GM12892 (cell line): ENCODE measurements at regions not wholly inside any gene's neighbourhood (a gene's known extent, or its start where the extent isn't known, plus 50 kb on each side); places are given as distances from the start of the nearest gene placed in this dataset.

Experiments
- DNase-seq: peaks from one replicate; pipeline ENCODE4 v3.0.0; 2011; ENCODE audit not compliant: insufficient read length
- FAIRE-seq: peaks from 2 replicates; lab custom pipeline; 2011; peaks lifted over from hg19 to GRCh38; lab: Jason Lieb, UNC
- POLR2A ChIP-seq: IDR thresholded peaks from 2 replicates; pipeline ENCODE4 v1.6.1; 2011; ENCODE audit warnings: low read depth, low read length, control low read depth
- POLR2AphosphoS5 ChIP-seq: IDR thresholded peaks from 2 replicates; pipeline ENCODE4 v1.6.1; 2011; ENCODE audit warnings: low read depth, low read length, control low read depth
- TAF1 ChIP-seq: IDR thresholded peaks from 2 replicates; pipeline ENCODE4 v1.6.1; 2011; ENCODE audit warnings: low read depth, mild to moderate bottlenecking, control low read depth, low read length, borderline replicate concordance

DNA sequence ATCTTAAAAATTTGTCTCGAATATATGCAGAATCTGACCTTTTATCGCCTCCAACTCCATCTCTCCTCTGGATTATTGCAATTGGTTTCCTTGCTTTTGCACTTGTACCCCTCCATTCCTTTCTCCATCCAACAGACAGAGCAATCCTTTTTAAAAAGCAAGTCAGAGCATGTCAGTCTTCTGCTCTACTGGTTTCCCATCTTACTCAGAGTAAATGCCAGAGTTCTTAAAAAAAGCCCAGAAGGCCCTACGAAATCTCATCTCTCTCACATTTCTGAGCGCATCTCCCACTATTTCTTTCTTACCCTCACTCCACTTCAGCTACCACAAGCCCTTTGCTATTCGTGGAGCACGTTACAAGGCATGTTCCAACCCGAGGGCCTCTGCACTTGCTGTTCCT is 236.9 kb upstream of the DDHD1 start:
- TF ChIP-seq POLR2AphosphoS5, result no peak
- no peak for TF ChIP-seq TAF1
- no peak for TF ChIP-seq POLR2A
- FAIRE-seq (no peak), DNase-seq (no peak)

DNA sequence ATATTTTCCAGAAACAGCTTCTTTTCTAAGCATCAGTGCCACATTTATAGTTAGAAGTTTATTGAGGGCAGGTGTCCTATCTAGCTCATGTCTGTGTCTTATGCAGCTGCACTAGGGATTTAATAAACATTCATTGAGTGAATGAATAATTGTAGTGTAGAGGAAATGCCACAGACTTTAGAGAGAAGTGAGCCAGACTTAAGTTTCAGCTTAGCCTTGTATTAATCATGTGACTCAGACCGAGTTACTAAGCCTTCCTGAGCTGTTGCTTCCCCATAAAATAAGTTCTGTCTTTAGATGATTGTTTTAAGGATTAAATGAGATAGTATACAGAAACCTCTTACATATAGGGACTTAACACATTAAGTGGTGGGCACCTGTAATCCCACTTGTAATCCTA is 236.1 kb upstream of the DDHD1 start:
- no peak for DNase-seq
- no peak for FAIRE-seq
- TF ChIP-seq POLR2A, result no peak
- no peak for TF ChIP-seq POLR2AphosphoS5
- no peak for TF ChIP-seq TAF1

DNA sequence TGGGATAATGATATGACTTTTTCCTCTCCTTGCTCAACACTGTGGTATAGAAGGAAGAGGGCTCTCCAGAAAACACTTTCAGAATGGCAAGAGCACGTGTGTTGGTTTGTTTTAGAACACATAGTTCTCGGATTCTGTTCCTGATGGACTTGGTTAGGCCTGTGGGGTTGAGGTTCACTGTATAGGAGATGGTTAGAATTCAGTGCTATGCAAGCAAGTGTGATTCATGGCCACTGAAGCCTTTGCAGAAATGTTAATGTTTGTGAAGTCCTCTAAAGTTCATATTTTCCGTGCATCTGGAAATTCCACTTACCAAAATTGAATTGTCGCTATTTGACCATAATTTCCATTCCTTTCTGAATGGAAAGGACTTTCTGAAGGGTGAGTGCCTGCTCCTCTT is 233.2 kb upstream of the DDHD1 start:
- TF ChIP-seq TAF1 (no peak), POLR2AphosphoS5 (no peak), POLR2A (no peak)
- FAIRE-seq (no peak), DNase-seq (no peak)

DNA sequence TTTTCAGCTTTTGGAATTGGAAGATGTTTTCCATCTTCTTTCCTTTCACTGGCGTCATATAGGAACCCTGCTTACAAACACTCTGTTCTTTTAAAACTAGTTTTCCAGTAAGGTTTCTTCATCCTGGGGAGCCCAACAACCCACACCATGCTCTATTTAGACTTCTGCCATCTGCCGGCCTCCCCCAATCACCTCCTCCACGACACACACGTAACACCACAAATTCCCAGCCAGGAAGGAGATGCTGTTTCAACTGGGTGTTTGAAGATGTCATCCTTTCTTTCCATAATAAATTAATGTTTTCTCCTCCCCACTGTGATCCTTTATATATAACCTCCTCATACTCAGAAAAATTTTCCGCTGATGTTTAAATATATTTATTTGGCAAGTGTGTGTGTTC is 231.4 kb upstream of the DDHD1 start:
- FAIRE-seq (no peak), DNase-seq (no peak)
- TF ChIP-seq POLR2A, result no peak
- no peak for TF ChIP-seq TAF1
- TF ChIP-seq POLR2AphosphoS5, result no peak

DNA sequence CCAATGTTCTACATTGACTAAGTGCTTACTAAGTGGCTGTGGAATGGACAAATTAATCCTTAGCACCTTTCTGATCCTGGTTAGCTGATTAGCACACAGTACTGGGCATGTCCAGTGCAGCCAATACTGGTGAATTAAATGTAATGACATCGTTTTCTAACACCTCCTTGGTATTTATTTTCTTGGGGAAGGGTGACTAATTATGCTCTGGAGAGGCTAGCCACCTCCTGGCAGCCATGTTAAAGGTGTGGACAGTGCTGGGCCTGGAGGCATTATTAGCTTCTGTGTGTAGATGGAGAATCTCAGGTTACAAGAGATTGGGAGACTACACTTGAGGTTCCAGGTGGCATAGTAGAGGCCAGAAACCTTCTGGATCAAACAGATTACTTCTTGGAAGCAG is 230.9 kb upstream of the DDHD1 start:
- DNase-seq (no peak), FAIRE-seq (no peak)
- no peak for TF ChIP-seq POLR2A
- no peak for TF ChIP-seq POLR2AphosphoS5
- no peak for TF ChIP-seq TAF1

DNA sequence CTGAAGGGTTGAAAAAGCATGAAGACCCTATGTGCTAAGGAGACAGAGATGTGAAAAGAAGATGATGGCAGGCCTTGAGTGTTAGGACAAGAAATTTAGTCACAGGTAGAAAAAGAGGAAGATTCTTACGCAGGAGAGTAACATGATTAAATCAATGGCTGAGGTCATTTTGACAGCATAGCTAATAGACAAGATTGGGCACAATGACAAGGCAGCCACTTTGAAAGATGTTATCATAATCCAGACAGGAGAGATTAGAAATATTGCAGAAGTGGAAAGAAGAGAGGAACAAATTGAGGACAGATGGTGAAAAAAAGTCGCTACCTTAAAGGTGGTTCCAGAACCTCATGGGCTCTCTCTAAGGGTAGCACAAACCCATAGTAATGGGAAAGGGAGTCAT is 228.8 kb upstream of the DDHD1 start:
- TF ChIP-seq POLR2AphosphoS5, result no peak
- no peak for TF ChIP-seq TAF1
- no peak for DNase-seq
- no peak for FAIRE-seq

DNA sequence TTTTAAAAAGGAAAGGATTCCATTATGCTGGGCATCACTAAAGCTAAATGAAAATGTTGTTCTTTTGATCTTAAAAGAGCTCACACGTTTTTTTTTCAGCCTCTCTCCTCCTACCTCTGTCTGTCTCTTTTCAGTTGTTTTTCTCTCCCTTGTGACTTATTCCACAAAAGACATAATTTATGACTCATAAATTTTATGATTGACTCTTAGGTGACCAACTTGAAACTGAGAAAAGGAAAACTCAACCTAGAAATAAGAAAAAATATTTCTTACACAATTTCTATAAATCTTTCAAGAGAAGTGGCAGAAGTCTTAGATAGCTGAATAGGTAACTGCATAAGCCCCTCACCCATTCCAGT is 227.7 kb upstream of the DDHD1 start:
- no peak for TF ChIP-seq POLR2AphosphoS5
- no peak for TF ChIP-seq POLR2A
- no peak for TF ChIP-seq TAF1
- FAIRE-seq (no peak), DNase-seq (no peak)

DNA sequence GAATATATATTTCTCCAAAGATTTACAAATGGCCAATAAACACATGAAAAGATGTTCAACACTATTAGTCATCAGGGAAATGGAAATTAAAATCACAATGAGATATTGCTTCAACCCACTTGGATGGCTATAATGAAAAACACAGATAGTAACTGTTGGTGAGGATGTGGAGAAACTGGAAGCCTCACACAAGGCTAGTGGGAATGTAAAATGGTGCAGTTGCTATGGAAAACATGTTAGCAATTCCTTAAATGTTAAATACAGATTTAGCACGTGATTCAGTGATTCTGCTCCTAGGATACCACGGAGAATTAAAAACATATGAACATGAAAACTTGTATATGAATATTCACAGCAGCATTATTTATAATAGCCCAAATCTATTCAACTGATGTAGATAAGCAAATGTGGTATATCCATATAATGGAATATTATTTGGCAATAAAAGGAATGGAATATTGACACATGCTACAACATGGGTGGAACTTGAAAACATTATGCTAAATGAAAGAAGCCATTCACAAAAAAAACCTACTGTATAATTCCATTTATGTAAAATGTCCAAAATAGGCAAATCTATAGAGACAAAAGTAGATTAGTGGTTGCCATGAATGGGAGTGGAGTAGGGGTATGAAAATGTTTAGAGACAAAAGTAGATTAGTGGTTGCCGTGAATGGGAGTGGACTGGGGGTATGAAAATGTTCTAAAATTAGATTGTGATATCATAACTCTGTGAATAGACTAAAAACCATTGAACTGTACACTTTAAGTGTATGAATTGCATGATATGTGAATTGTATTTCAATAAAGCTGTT is 227.1 kb upstream of the DDHD1 start:
- no peak for FAIRE-seq
- TF ChIP-seq POLR2AphosphoS5 (no peak), TAF1 (no peak), POLR2A (no peak)
- DNase-seq, result no peak

DNA sequence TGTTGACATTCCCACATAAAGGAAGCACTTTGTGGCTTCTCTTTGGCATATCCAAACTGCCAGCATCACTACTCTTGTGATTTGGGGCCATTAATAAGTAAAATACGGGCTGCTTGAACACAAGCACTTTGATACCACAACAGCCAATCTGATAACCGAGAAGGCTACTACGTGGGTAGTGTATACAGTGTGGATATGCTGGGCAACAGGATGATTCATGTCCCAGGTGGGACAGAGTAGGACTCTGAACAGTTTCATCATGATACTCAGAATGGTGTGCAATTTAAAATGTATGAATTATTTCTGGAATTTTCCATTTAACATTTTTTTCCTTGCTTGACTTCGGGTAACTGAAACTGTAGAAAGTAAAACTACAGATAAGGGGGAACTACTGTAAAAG is 225.0 kb upstream of the DDHD1 start:
- FAIRE-seq, result no peak
- TF ChIP-seq POLR2A (no peak), TAF1 (no peak), POLR2AphosphoS5 (no peak)

DNA sequence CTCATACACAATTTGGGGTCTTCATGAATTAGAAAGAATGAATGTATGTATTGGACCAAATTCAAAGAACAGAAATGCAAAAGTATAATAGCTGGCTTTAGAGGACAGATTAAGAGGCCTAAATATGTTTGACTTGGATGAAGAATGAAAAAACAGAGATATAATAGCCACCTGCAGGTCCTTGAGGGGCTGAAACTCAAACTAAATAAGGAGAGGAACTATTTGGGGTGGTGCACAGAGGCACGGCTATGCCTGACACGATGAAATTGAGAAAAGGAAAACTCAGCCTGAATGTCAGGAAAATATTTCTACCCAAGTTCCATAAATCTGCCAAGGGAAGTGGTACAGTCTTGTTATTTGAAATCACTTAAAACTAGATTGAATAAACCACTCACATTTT is 222.9 kb upstream of the DDHD1 start:
- FAIRE-seq (no peak), DNase-seq (no peak)
- TF ChIP-seq POLR2AphosphoS5, result no peak
- no peak for TF ChIP-seq POLR2A
- TF ChIP-seq TAF1, result no peak

More for the DNA sequence above, 225.0 kb upstream of the DDHD1 start:
- no peak for DNase-seq

DNA sequence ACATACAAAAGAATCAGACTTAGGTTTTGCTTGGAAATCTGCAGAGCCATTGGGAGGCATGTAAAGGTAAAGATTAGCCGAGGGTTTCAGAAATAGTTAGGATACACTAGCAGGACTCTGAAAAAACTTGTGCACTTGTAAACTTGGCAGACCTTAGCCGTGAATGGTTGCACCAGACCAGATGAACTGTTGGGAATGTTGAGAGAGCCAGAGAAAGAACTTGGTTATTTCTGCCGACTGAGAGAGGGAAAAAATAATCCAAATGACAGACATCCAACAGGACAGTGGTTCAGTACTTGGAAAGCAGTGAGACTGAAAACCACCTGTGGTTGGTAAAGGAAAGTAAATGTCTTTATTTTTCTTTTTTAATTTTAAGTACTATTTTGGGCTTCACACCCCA is 222.5 kb upstream of the DDHD1 start:
- no peak for DNase-seq
- no peak for FAIRE-seq
- TF ChIP-seq POLR2AphosphoS5 (no peak), POLR2A (no peak), TAF1 (no peak)

DNA sequence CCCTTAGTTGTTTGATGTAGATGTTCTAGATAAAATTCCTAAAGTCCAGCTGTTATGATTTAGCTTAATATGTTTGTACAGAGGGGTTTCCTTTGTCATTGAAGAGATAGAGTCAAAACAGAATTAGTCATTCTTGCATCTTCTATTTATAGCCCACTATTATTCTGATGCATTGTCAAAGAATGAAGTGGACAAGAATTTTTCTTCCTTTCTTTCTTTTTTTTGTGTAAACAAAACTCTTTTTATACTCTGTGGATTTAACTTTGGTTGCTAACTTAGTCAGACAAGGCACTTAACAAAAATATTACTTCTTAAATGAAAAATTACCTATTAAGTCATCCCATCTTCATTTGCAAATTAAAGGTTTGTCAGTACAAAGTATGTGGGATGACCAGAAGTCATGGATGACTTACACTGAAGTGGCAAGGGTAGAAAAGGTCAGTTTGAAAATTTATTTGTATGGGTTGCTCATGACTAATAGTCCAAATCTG is 215.6 kb upstream of the DDHD1 start:
- FAIRE-seq (peak; percentile 61), DNase-seq (no peak)
- TF ChIP-seq POLR2AphosphoS5 (no peak), POLR2A (no peak), TAF1 (no peak)
